ENCODE measurements at regions not wholly inside any gene's neighbourhood (a gene's known extent, or its start where the extent isn't known, plus 50 kb on each side); places are given as distances from the start of the nearest gene placed in this dataset.

DNA sequence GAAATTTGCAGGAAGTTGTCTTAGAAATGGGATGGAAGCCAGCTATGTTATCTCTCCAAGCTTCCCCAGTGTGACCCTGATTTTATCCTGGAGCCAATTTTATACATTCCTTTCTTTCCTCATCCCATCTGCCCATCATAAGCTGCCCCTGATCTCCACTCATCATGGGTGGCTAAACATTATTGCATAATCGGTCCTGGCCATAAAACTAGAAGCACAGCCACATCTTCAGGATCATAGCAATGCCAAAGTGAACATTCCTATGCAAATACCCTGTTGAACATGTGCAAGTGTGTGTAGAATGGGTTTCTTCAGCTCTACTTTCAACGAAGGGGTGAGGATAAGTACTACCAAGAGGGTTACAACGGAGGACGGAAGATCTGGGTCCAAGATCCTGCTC lies 50.6 kb upstream of the COG2 start:
- RAD21 ChIA-PET (ENCODE audit: low non-redundant PET in 1 of 2, low total read pairs in 2 of 2, uncharacterized antibody in 2 of 2, unreplicated experiment in 2 of 2): no interaction called here
- peaks cover 13% of the 10 kb centered on the region for H3K27me3 ChIP-seq (ENCODE audit: insufficient read depth, low read length)
- H3K4me3 ChIP-seq (replicated peaks in 1 of 2; ENCODE audit: low read depth in 1 of 2, low read length in 2 of 2): no peak overlapping the region
- H4K20me1 ChIP-seq (ENCODE audit: insufficient read depth): no peaks in the 10 kb centered on the region
- no TSS peak for BruUV-seq (replicated peaks)
- no peaks in the 10 kb centered on the region for H3K9me2 ChIP-seq (ENCODE audit: insufficient read depth)
- no peaks in the 10 kb centered on the region for H3K36me3 ChIP-seq (ENCODE audit: control insufficient read depth in 1 of 2, insufficient read depth in 2 of 2, low read length in 2 of 2)
- no peak overlapping the region for H2AFZ ChIP-seq (ENCODE audit: low read depth, low read length, poor library complexity, severe bottlenecking)
- no peaks in the 10 kb centered on the region for H3K9me3 ChIP-seq (ENCODE audit: control insufficient read depth in 1 of 2, insufficient read depth in 1 of 2, low read depth in 1 of 2, low read length in 2 of 2)
- H3K4me1 ChIP-seq (ENCODE audit: control insufficient read depth in 1 of 2, insufficient read depth in 2 of 2, low read length in 2 of 2): no peaks in the 10 kb centered on the region
- no peaks in the 10 kb centered on the region for H3K79me2 ChIP-seq (ENCODE audit: insufficient read depth, low read length)
- ATAC-seq (no peak), DNase-seq (ENCODE audit: low read depth, low spot score) (no peak)
- intact Hi-C loops (cut with micrococcal nuclease): no loop called here
- H3K4me2 ChIP-seq (ENCODE audit: low read length): no peak overlapping the region
- no peak for TF ChIP-seq CEBPB (IDR thresholded peaks at IDR 0.05; ENCODE audit: low read depth)
- no peak for TF ChIP-seq YY1 (IDR thresholded peaks at IDR 0.05; ENCODE audit: extremely low read depth, insufficient replicate concordance, low read depth, low read length)
- no peak for TF ChIP-seq POLR2AphosphoS5 (IDR thresholded peaks at IDR 0.05; ENCODE audit: low read depth, low read length)
- no peak for TF ChIP-seq SRF (IDR thresholded peaks at IDR 0.05; ENCODE audit: low read depth)
- TF ChIP-seq SIN3A (IDR thresholded peaks at IDR 0.05; ENCODE audit: low read depth): no peak
- TF ChIP-seq CTCF (IDR thresholded peaks at IDR 0.05 in 2 of 3, conservative IDR thresholded peaks at IDR 0.05 in 1 of 3; ENCODE audit: borderline replicate concordance in 1 of 3, insufficient read depth in 1 of 3, low read depth in 2 of 3, low read length in 2 of 3): no peak
- TF ChIP-seq, protein P1, sequence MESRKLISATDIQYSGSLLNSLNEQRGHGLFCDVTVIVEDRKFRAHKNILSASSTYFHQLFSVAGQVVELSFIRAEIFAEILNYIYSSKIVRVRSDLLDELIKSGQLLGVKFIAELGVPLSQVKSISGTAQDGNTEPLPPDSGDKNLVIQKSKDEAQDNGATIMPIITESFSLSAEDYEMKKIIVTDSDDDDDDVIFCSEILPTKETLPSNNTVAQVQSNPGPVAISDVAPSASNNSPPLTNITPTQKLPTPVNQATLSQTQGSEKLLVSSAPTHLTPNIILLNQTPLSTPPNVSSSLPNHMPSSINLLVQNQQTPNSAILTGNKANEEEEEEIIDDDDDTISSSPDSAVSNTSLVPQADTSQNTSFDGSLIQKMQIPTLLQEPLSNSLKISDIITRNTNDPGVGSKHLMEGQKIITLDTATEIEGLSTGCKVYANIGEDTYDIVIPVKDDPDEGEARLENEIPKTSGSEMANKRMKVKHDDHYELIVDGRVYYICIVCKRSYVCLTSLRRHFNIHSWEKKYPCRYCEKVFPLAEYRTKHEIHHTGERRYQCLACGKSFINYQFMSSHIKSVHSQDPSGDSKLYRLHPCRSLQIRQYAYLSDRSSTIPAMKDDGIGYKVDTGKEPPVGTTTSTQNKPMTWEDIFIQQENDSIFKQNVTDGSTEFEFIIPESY (IDR thresholded peaks at IDR 0.05; ENCODE audit: extremely low read depth, insufficient replicate concordance, low read length): no peak
- no peak for TF ChIP-seq EZH2 (IDR thresholded peaks at IDR 0.05)
- TF ChIP-seq SP1 (IDR thresholded peaks at IDR 0.05; ENCODE audit: low read depth): no peak
- TF ChIP-seq JUND (IDR thresholded peaks at IDR 0.05): no peak
- no peak for TF ChIP-seq RAD21 (IDR thresholded peaks at IDR 0.05; ENCODE audit: low read depth)
- TF ChIP-seq EGR1 (IDR thresholded peaks at IDR 0.05; ENCODE audit: low read depth): no peak
- POLR2A ChIA-PET: no interaction called here
- no peak overlapping the region for H3K27ac ChIP-seq (ENCODE audit: low read depth, low read length)
- CTCF ChIA-PET: no interaction called here
- H3K9ac ChIP-seq (ENCODE audit: low read length): no peak overlapping the region
